HepG2 (cell line): ENCODE measurements at regions not wholly inside any gene's neighbourhood (a gene's known extent, or its start where the extent isn't known, plus 50 kb on each side); places are given as distances from the start of the nearest gene placed in this dataset.

ENCODE experiments used
- CHCHD3 ChIP-seq: sonication (generic); formaldehyde crosslinking; IDR thresholded peaks from 2 replicates; pipeline ENCODE4 v1.8.0; 2022; ENCODE audit warnings: mild to moderate bottlenecking, missing genetic modification reagents, moderate library complexity
- FOSL1 ChIP-seq: sonication (generic); formaldehyde crosslinking; IDR thresholded peaks from 2 replicates; pipeline ENCODE4 v1.9.0; 2021; ENCODE audit warnings: missing genetic modification reagents, borderline replicate concordance
- GPN1 ChIP-seq: sonication (generic); formaldehyde crosslinking; IDR thresholded peaks from 2 replicates; pipeline ENCODE4 v1.5.1; 2020; ENCODE audit warnings: missing genetic modification reagents, borderline replicate concordance
- HNRNPK ChIP-seq: fragments of 200-400 bp; formaldehyde crosslinking; IDR thresholded peaks from 2 replicates; pipeline ENCODE4 v1.6.1; 2018; ENCODE audit warnings: low read length, low read depth, moderate library complexity, mild to moderate bottlenecking; ENCODE audit not compliant: poor library complexity, severe bottlenecking
- MED1 ChIP-seq: sonication (generic); formaldehyde crosslinking; IDR thresholded peaks from 2 replicates; pipeline ENCODE4 v1.4.0; 2020; ENCODE audit warnings: missing genetic modification reagents
- POLR2A ChIP-seq, 2 experiments: IDR thresholded peaks; 2 replicates each; pipeline ENCODE4 v1.6.1; 2011; ENCODE audit warnings: low read depth in 2 of 2, low read length in 2 of 2, mild to moderate bottlenecking in 1 of 2, moderate library complexity in 1 of 2; ENCODE audit not compliant: insufficient read depth in 1 of 2
- RFXAP ChIP-seq: sonication (generic); formaldehyde crosslinking; IDR thresholded peaks from 2 replicates; pipeline ENCODE4 v1.4.0; 2020; ENCODE audit warnings: missing genetic modification reagents, borderline replicate concordance
- SALL1 ChIP-seq: sonication (generic); formaldehyde crosslinking; IDR thresholded peaks from 2 replicates; pipeline ENCODE4 v1.8.0; 2022; ENCODE audit warnings: mild to moderate bottlenecking, missing genetic modification reagents
- SAP130 ChIP-seq: IDR thresholded peaks from 2 replicates; pipeline ENCODE4 v1.6.1; 2016; ENCODE audit warnings: low read depth
- SKI ChIP-seq: fragments of 450-650 bp; IDR thresholded peaks from one replicate; pipeline ENCODE4 v1.6.1; 2018; ENCODE audit warnings: mild to moderate bottlenecking; ENCODE audit not compliant: partially characterized antibody
- SNRNP70 ChIP-seq: fragments of 200-400 bp; formaldehyde crosslinking; IDR thresholded peaks from 2 replicates; pipeline ENCODE4 v1.6.1; 2017; ENCODE audit warnings: mild to moderate bottlenecking, low read depth, low read length, moderate library complexity
- THRA ChIP-seq: sonication (generic); formaldehyde crosslinking; IDR thresholded peaks from 2 replicates; pipeline ENCODE4 v1.4.0; 2020; ENCODE audit warnings: missing genetic modification reagents, borderline replicate concordance
- TSC22D2 ChIP-seq: sonication (generic); formaldehyde crosslinking; IDR thresholded peaks from 2 replicates; pipeline ENCODE4 v1.5.1; 2020; ENCODE audit warnings: missing genetic modification reagents, mild to moderate bottlenecking, borderline replicate concordance
- XRCC5 ChIP-seq: fragments of 200-400 bp; formaldehyde crosslinking; optimal IDR thresholded peaks from 2 replicates; pipeline ENCODE3; 2017; ENCODE audit warnings: mild to moderate bottlenecking, low read length
- YY1 ChIP-seq: IDR thresholded peaks from 2 replicates; pipeline ENCODE4 v1.6.1; 2011; ENCODE audit warnings: low read length, low read depth, moderate library complexity, mild to moderate bottlenecking; ENCODE audit not compliant: insufficient read depth, insufficient replicate concordance
- ZBTB14 ChIP-seq: sonication (generic); formaldehyde crosslinking; IDR thresholded peaks from 2 replicates; pipeline ENCODE4 v1.4.0; 2020; ENCODE audit warnings: missing genetic modification reagents
- ZBTB42 ChIP-seq: sonication (generic); formaldehyde crosslinking; IDR thresholded peaks from 2 replicates; pipeline ENCODE4 v1.5.0; 2020; ENCODE audit warnings: mild to moderate bottlenecking, missing genetic modification reagents
- ZFY ChIP-seq: sonication (generic); formaldehyde crosslinking; IDR thresholded peaks from 2 replicates; pipeline ENCODE4 v1.4.0; 2020; ENCODE audit warnings: missing genetic modification reagents
- ZNF292 ChIP-seq: sonication (generic); formaldehyde crosslinking; IDR thresholded peaks from 2 replicates; pipeline ENCODE4 v1.8.1; 2022; ENCODE audit warnings: mild to moderate bottlenecking, low read depth, missing genetic modification reagents, borderline replicate concordance
- ZNF629 ChIP-seq: sonication (generic); formaldehyde crosslinking; conservative IDR thresholded peaks from 2 replicates; pipeline ENCODE4 v1.5.0; 2020; ENCODE audit warnings: missing genetic modification reagents
- ZNF839 ChIP-seq: sonication (generic); formaldehyde crosslinking; IDR thresholded peaks from 2 replicates; pipeline ENCODE4 v1.4.0; 2020; ENCODE audit warnings: missing genetic modification reagents, mild to moderate bottlenecking, borderline replicate concordance
- TF ChIP-seq, protein P1 (sequence below): sonication (generic); IDR thresholded peaks from 2 replicates; pipeline ENCODE4 v1.6.1; 2016; ENCODE audit warnings: low read depth, borderline replicate concordance
- TF ChIP-seq, protein P2 (sequence below): sonication (generic); formaldehyde crosslinking; IDR thresholded peaks from 2 replicates; pipeline ENCODE4 v1.5.1; 2020; ENCODE audit warnings: mild to moderate bottlenecking, missing genetic modification reagents, moderate library complexity

DNA sequence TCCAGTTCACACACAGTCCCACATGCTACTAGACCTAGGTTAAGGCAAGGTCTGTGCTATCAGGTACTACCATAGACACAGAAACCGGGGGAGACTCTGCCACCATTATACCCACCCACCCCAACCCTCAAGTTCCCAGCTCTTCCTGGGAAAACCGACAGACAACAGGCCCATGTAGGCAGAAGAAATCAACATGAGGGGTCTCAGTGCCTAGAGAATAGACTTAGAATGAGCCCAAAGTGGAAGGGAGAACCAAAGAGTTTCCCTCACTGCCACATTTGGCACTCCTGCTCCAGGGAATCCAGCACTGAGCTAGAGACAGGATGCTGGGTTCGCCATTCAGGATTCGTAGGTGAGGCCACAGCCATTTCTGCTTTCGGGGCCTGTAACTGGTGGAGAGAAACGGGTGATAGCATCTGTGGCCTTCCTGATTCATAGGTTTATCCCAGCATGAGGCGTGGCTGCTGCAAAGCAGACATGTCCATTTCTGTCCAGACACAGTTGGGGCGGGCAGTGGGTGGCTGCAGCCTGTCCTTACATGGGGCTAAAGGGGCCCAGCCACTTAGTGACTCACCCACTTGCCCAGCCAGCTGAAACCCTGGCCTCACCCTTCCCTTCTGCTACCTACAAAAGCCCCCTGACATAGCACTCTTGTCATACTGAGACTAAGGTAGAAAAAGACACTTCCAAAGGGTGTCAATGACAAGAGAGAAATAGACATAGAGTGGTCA lies 69.4 kb downstream of the IRF2BPL start (continued):
- TF ChIP-seq THRA (peak; percentile 42; the same call in 1 of the 2 replicates), RFXAP (CRISPR knock-in tag) (no peak), SAP130 (CRISPR knock-in tag) (peak; percentile 48), FOSL1 (CRISPR knock-in tag) (peak; percentile 39; the same call in 1 of the 2 replicates), YY1 (peak; percentile 17), ZBTB42 (CRISPR knock-in tag) (no peak), SKI (peak; percentile 65), ZFY (CRISPR knock-in tag) (peak; percentile 44; the same call in 1 of the 2 replicates), ZNF839 (no peak), POLR2A (IDR thresholded peaks at IDR 0.05; ENCODE audit: insufficient read depth in 1 of 2, low read depth in 2 of 2, low read length in 2 of 2) (no peak), ZNF292 (CRISPR knock-in tag) (peak; percentile 28; the same call in 1 of the 2 replicates), ZBTB14 (CRISPR knock-in tag) (no peak), GPN1 (CRISPR knock-in tag) (no peak), HNRNPK (no peak), SALL1 (CRISPR knock-in tag) (0 out of 2 replicates have a peak, but pooled peaks have one; percentile 17), SNRNP70 (no peak), MED1 (CRISPR knock-in tag) (0 out of 2 replicates have a peak, but pooled peaks have one; percentile 15), XRCC5 (peak; percentile 51), TSC22D2 (CRISPR knock-in tag) (no peak), ZNF629 (CRISPR knock-in tag) (no peak), CHCHD3 (CRISPR knock-in tag) (no peak)
- TF ChIP-seq, protein P1, sequence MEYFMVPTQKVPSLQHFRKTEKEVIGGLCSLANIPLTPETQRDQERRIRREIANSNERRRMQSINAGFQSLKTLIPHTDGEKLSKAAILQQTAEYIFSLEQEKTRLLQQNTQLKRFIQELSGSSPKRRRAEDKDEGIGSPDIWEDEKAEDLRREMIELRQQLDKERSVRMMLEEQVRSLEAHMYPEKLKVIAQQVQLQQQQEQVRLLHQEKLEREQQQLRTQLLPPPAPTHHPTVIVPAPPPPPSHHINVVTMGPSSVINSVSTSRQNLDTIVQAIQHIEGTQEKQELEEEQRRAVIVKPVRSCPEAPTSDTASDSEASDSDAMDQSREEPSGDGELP: peak; percentile 43; the same call in 1 of the 2 replicates
- TF ChIP-seq, protein P2, sequence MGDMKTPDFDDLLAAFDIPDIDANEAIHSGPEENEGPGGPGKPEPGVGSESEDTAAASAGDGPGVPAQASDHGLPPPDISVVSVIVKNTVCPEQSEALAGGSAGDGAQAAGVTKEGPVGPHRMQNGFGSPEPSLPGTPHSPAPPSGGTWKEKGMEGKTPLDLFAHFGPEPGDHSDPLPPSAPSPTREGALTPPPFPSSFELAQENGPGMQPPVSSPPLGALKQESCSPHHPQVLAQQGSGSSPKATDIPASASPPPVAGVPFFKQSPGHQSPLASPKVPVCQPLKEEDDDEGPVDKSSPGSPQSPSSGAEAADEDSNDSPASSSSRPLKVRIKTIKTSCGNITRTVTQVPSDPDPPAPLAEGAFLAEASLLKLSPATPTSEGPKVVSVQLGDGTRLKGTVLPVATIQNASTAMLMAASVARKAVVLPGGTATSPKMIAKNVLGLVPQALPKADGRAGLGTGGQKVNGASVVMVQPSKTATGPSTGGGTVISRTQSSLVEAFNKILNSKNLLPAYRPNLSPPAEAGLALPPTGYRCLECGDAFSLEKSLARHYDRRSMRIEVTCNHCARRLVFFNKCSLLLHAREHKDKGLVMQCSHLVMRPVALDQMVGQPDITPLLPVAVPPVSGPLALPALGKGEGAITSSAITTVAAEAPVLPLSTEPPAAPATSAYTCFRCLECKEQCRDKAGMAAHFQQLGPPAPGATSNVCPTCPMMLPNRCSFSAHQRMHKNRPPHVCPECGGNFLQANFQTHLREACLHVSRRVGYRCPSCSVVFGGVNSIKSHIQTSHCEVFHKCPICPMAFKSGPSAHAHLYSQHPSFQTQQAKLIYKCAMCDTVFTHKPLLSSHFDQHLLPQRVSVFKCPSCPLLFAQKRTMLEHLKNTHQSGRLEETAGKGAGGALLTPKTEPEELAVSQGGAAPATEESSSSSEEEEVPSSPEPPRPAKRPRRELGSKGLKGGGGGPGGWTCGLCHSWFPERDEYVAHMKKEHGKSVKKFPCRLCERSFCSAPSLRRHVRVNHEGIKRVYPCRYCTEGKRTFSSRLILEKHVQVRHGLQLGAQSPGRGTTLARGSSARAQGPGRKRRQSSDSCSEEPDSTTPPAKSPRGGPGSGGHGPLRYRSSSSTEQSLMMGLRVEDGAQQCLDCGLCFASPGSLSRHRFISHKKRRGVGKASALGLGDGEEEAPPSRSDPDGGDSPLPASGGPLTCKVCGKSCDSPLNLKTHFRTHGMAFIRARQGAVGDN: peak; percentile 56
